H1 (cell line): ENCODE measurements at regions not wholly inside any gene's neighbourhood (a gene's known extent, or its start where the extent isn't known, plus 50 kb on each side); places are given as distances from the start of the nearest gene placed in this dataset.

Source experiments
- CTCF ChIA-PET: fragments of 300-600 bp; sonication (Branson Sonifier 250); formaldehyde crosslinking; loops from one replicate; lab custom pipeline; 2021; ENCODE audit not compliant: partially characterized antibody; lab: Charles Lee
- POLR2A ChIA-PET: fragments of 300-600 bp; sonication (Branson Sonifier 250); formaldehyde crosslinking; loops from one replicate; lab custom pipeline; 2021; ENCODE audit warnings: inconsistent platforms; ENCODE audit not compliant: partially characterized antibody; lab: Charles Lee
- DNase-seq, 2 experiments: peaks; one replicate each; pipeline versions ENCODE4 v3.0.0 to v3.0.0-alpha.2; 2010 to 2022; ENCODE audit warnings: low spot score in 2 of 2, low read depth in 1 of 2, mixed read lengths in 1 of 2
- FAIRE-seq: peaks from 2 replicates; lab custom pipeline; 2011; peaks lifted over from hg19 to GRCh38; lab: Jason Lieb, UNC
- H2AFZ ChIP-seq: 2 replicates; pipeline ENCODE4 v1.8.1; 2012; ENCODE audit warnings: low read length, inconsistent platforms
- H2AK5ac ChIP-seq: 2 replicates; pipeline ENCODE4 v1.6.1; 2013; ENCODE audit warnings: low read depth, low read length
- H2BK120ac ChIP-seq: replicated peaks from 2 replicates; pipeline ENCODE3; 2013; ENCODE audit warnings: low read depth, low read length, inconsistent platforms
- H2BK12ac ChIP-seq: 2 replicates; pipeline ENCODE4 v1.6.1; 2013; ENCODE audit warnings: low read depth, low read length
- H2BK15ac ChIP-seq: 2 replicates; pipeline ENCODE4 v1.6.1; 2013; ENCODE audit warnings: low read length
- H2BK20ac ChIP-seq: 2 replicates; pipeline ENCODE4 v1.6.1; 2013; ENCODE audit warnings: low read length
- H2BK5ac ChIP-seq: 2 replicates; pipeline ENCODE4 v1.6.1; 2013; ENCODE audit warnings: low read depth, low read length
- H3K14ac ChIP-seq: 2 replicates; pipeline ENCODE4 v1.6.1; 2013; ENCODE audit warnings: inconsistent platforms; ENCODE audit not compliant: insufficient read length
- H3K18ac ChIP-seq: 2 replicates; pipeline ENCODE4 v1.6.1; 2013; ENCODE audit warnings: low read length; ENCODE audit errors: extremely low read depth
- H3K23ac ChIP-seq: 2 replicates; pipeline ENCODE4 v1.6.1; 2013; ENCODE audit warnings: inconsistent platforms; ENCODE audit not compliant: insufficient read length
- H3K23me2 ChIP-seq: 2 replicates; pipeline ENCODE4 v1.6.1; 2013; ENCODE audit warnings: low read depth, low read length
- H3K27ac ChIP-seq: 2 replicates; pipeline ENCODE4 v1.6.1; 2011; ENCODE audit warnings: low read depth, low read length, inconsistent platforms
- H3K27me3 ChIP-seq, 4 experiments: replicated peaks in 1 of 4; 1 replicate in 1 of 4; 2 replicates in 3 of 4; pipeline versions ENCODE4 v1.6.1 to v1.8.1; 2011 to 2013; ENCODE audit warnings: low read length in 3 of 4, mild to moderate bottlenecking in 3 of 4, inconsistent platforms in 2 of 4, mixed read lengths in 2 of 4, moderate library complexity in 1 of 4; ENCODE audit not compliant: control insufficient read depth in 3 of 4, insufficient read depth in 3 of 4; ENCODE audit errors: extremely low read depth in 1 of 4
- H3K36me3 ChIP-seq, 4 experiments: 2 replicates each; pipeline versions ENCODE4 v1.6.1 to v1.8.1; 2011 to 2013; ENCODE audit warnings: mild to moderate bottlenecking in 4 of 4, low read length in 3 of 4, moderate library complexity in 2 of 4, control low read depth in 1 of 4, inconsistent platforms in 1 of 4; ENCODE audit not compliant: insufficient read depth in 4 of 4, control insufficient read depth in 2 of 4
- H3K4ac ChIP-seq: replicated peaks from 2 replicates; pipeline ENCODE3; 2013; ENCODE audit warnings: low read length, low read depth, mixed read lengths, inconsistent platforms; ENCODE audit not compliant: insufficient read length
- H3K4me1 ChIP-seq, 4 experiments: replicated peaks in 1 of 4; 1 replicate in 1 of 4; 2 replicates in 3 of 4; pipeline versions ENCODE4 v1.6.1 to v1.8.1; 2011 to 2013; ENCODE audit warnings: low read length in 3 of 4, inconsistent platforms in 2 of 4, mixed read lengths in 1 of 4; ENCODE audit not compliant: insufficient read depth in 4 of 4, control insufficient read depth in 3 of 4
- H3K4me2 ChIP-seq, 2 experiments: 2 replicates each; pipeline versions ENCODE4 v1.6.1 to v1.8.1; 2011 to 2013; ENCODE audit warnings: low read depth in 2 of 2, low read length in 2 of 2, control low read depth in 1 of 2, inconsistent platforms in 1 of 2, mild to moderate bottlenecking in 1 of 2; ENCODE audit not compliant: insufficient read depth in 1 of 2
- H3K4me3 ChIP-seq, 4 experiments: fragments of 200-600, 300-600 bp in 1 of 4; sonication (generic), shearing (Covaris generic), sonication (Bioruptor Twin) in 1 of 4; 2 replicates each; pipeline versions ENCODE4 v1.5.1 to v1.8.1; 2011 to 2016; ENCODE audit warnings: low read length in 4 of 4, low read depth in 3 of 4, control low read depth in 2 of 4, inconsistent platforms in 2 of 4, mild to moderate bottlenecking in 2 of 4, mixed read lengths in 1 of 4, moderate library complexity in 1 of 4; ENCODE audit not compliant: insufficient read depth in 2 of 4; ENCODE audit errors: extremely low read depth in 1 of 4
- H3K56ac ChIP-seq: replicated peaks from 2 replicates; pipeline ENCODE3; 2013; ENCODE audit warnings: low read depth, mild to moderate bottlenecking, mixed read lengths, low read length, inconsistent platforms; ENCODE audit not compliant: insufficient read length
- H3K79me1 ChIP-seq: 2 replicates; pipeline ENCODE4 v1.6.1; 2013; ENCODE audit warnings: low read depth, low read length, control low read depth
- H3K79me2 ChIP-seq, 2 experiments: 2 replicates each; pipeline versions ENCODE4 v1.6.1 to v1.8.1; 2012 to 2013; ENCODE audit warnings: low read length in 2 of 2, mild to moderate bottlenecking in 2 of 2, inconsistent platforms in 1 of 2; ENCODE audit not compliant: insufficient read depth in 2 of 2, control insufficient read depth in 1 of 2
- H3K9ac ChIP-seq, 4 experiments: replicated peaks in 1 of 4; 1 replicate in 1 of 4; 2 replicates in 3 of 4; pipeline versions ENCODE4 v1.6.1 to v1.8.1; 2011 to 2013; ENCODE audit warnings: low read depth in 3 of 4, low read length in 3 of 4, control low read depth in 2 of 4, mild to moderate bottlenecking in 2 of 4, moderate library complexity in 2 of 4, inconsistent platforms in 1 of 4; ENCODE audit errors: extremely low read depth in 1 of 4
- H3K9me3 ChIP-seq, 2 experiments: 2 replicates each; pipeline versions ENCODE4 v1.6.1 to v1.8.1; 2012 to 2013; ENCODE audit warnings: mild to moderate bottlenecking in 2 of 2, moderate library complexity in 2 of 2, control low read depth in 1 of 2, inconsistent platforms in 1 of 2, low read depth in 1 of 2, low read length in 1 of 2, mixed read lengths in 1 of 2; ENCODE audit not compliant: insufficient read depth in 2 of 2
- H4K20me1 ChIP-seq, 2 experiments: replicated peaks in 1 of 2; 2 replicates each; pipeline versions ENCODE3 to v1.8.1; 2011 to 2013; ENCODE audit warnings: inconsistent platforms in 2 of 2, low read length in 2 of 2, mild to moderate bottlenecking in 1 of 2; ENCODE audit not compliant: insufficient read depth in 2 of 2, control insufficient read depth in 1 of 2
- H4K5ac ChIP-seq: 2 replicates; pipeline ENCODE4 v1.6.1; 2013; ENCODE audit warnings: low read length, low read depth, mixed read lengths, inconsistent platforms; ENCODE audit not compliant: insufficient read length
- H4K8ac ChIP-seq: 2 replicates; pipeline ENCODE4 v1.8.0; 2013; ENCODE audit warnings: mild to moderate bottlenecking, moderate library complexity, low read length, inconsistent platforms; ENCODE audit not compliant: insufficient read depth; ENCODE audit errors: extremely low read depth
- H4K91ac ChIP-seq: replicated peaks from 2 replicates; pipeline ENCODE3; 2013; ENCODE audit warnings: low read length, mixed read lengths, inconsistent platforms; ENCODE audit not compliant: insufficient read length
- BCL11A ChIP-seq, 2 experiments: IDR thresholded peaks; one replicate each; pipeline ENCODE4 v1.6.1; 2011; ENCODE audit warnings: low read depth in 2 of 2, low read length in 2 of 2, mild to moderate bottlenecking in 2 of 2
- BRCA1 ChIP-seq: IDR thresholded peaks from 2 replicates; pipeline ENCODE4 v1.6.1; 2012; ENCODE audit warnings: low read depth, low read length, improper control_type of control experiment
- CBX5 ChIP-seq: fragments of 300-800, 300-1000 bp; sonication (generic); IDR thresholded peaks from 2 replicates; pipeline ENCODE4 v1.7.1; 2016; ENCODE audit warnings: antibody characterized with exemption, low read length, low read depth
- GTF2F1 ChIP-seq: IDR thresholded peaks from 2 replicates; pipeline ENCODE4 v1.6.1; 2012; ENCODE audit warnings: low read depth, low read length, improper control_type of control experiment, borderline replicate concordance
- NANOG ChIP-seq: IDR thresholded peaks from 2 replicates; pipeline ENCODE4 v1.6.1; 2011; ENCODE audit warnings: low read length, low read depth, mild to moderate bottlenecking, inconsistent platforms; ENCODE audit not compliant: insufficient read depth, poor library complexity, severe bottlenecking
- POLR2AphosphoS5 ChIP-seq: IDR thresholded peaks from 2 replicates; pipeline ENCODE4 v1.6.1; 2011; ENCODE audit warnings: low read depth, low read length
- RNF2 ChIP-seq: fragments of 200-900, 300-1000 bp; sonication (generic); IDR thresholded peaks from 2 replicates; pipeline ENCODE4 v1.7.1; 2016; ENCODE audit warnings: borderline replicate concordance, low read depth, mild to moderate bottlenecking, antibody characterized with exemption, low read length; ENCODE audit not compliant: poor library complexity, severe bottlenecking; ENCODE audit errors: missing control alignments
- SIX5 ChIP-seq: IDR thresholded peaks from 2 replicates; pipeline ENCODE4 v1.6.1; 2011; ENCODE audit warnings: mild to moderate bottlenecking, low read depth, low read length
- SUZ12 ChIP-seq: fragments of 200-600 bp; sonication (generic); IDR thresholded peaks from 2 replicates; pipeline ENCODE4 v1.6.1; 2012; ENCODE audit warnings: mild to moderate bottlenecking, inconsistent platforms, low read length, moderate library complexity, mixed read lengths
- WGBS, 2 experiments: shearing (Covaris generic) in 1 of 2; methylation state at CpG; one replicate each; pipeline versions ENCODE4 v1.1.6 to v1.1.7; 2013 to 2015; ENCODE audit warnings: low lambda C conversion rate in 2 of 2, mixed read lengths in 2 of 2, inconsistent platforms in 1 of 2, low coverage in 1 of 2, missing lambda C conversion rate in 1 of 2; ENCODE audit not compliant: insufficient replicate concordance in 2 of 2, insufficient coverage in 1 of 2, insufficient read length in 1 of 2; ENCODE audit errors: extremely low coverage in 1 of 2, missing lambda C conversion rate in 1 of 2; 5-methylcytosine and 5-hydroxymethylcytosine counted together

GRCh38 chr13:73505376-73505890, 446.6 kb downstream of the KLF5 start:
- no peak overlapping the region for H2BK15ac ChIP-seq
- H3K4me3 ChIP-seq, result no peak overlapping the region
- no peak overlapping the region for H3K56ac ChIP-seq
- H2BK20ac ChIP-seq, result no peak overlapping the region
- no peaks in the 10 kb centered on the region for H3K27me3 ChIP-seq
- no peak overlapping the region for H3K23ac ChIP-seq
- no peak overlapping the region for H4K5ac ChIP-seq
- H3K9me3 ChIP-seq, result no peaks in the 10 kb centered on the region
- no peak overlapping the region for H3K9ac ChIP-seq
- H4K8ac ChIP-seq, result no peak overlapping the region
- no peaks in the 10 kb centered on the region for H4K20me1 ChIP-seq
- H3K36me3 ChIP-seq, result no peaks in the 10 kb centered on the region
- H3K14ac ChIP-seq, result no peak overlapping the region
- no peak overlapping the region for H2AK5ac ChIP-seq
- ChIA-PET POLR2A (no interaction called here), CTCF (no interaction called here)
- TF ChIP-seq BRCA1 (no peak), SIX5 (no peak), BCL11A (IDR thresholded peaks at IDR 0.05; ENCODE audit: low read depth in 2 of 2, low read length in 2 of 2) (no peak), POLR2AphosphoS5 (no peak), RNF2 (no peak), GTF2F1 (no peak), NANOG (no peak), SUZ12 (no peak), CBX5 (no peak)
- H2BK12ac ChIP-seq, result no peak overlapping the region
- H3K79me1 ChIP-seq, result no peaks in the 10 kb centered on the region
- H3K18ac ChIP-seq, result no peak overlapping the region
- no peak overlapping the region for H3K4me2 ChIP-seq
- H3K23me2 ChIP-seq, result no peaks in the 10 kb centered on the region
- DNase-seq, result no peak
- no peak overlapping the region for H4K91ac ChIP-seq
- no peak overlapping the region for H2AFZ ChIP-seq
- H2BK120ac ChIP-seq, result no peak overlapping the region
- no peaks in the 10 kb centered on the region for H3K4me1 ChIP-seq
- H2BK5ac ChIP-seq, result no peak overlapping the region
- no peak for FAIRE-seq
- no peak overlapping the region for H3K27ac ChIP-seq
- no peak overlapping the region for H3K4ac ChIP-seq
- H3K79me2 ChIP-seq, result no peaks in the 10 kb centered on the region
- 90% methylated on average over 5 of the region's 5 CpGs; no CpG with 5 or more reads in 1 of the 2 experiments for WGBS, 2 experiments
